ENCODE measurements at regions not wholly inside any gene's neighbourhood (a gene's known extent, or its start where the extent isn't known, plus 50 kb on each side); places are given as distances from the start of the nearest gene placed in this dataset.
"Not testable (repeated sequence)": the region's sequence is repeated elsewhere in the genome, so short reads cannot be mapped to it uniquely, and the experiment has no call there.

DNA sequence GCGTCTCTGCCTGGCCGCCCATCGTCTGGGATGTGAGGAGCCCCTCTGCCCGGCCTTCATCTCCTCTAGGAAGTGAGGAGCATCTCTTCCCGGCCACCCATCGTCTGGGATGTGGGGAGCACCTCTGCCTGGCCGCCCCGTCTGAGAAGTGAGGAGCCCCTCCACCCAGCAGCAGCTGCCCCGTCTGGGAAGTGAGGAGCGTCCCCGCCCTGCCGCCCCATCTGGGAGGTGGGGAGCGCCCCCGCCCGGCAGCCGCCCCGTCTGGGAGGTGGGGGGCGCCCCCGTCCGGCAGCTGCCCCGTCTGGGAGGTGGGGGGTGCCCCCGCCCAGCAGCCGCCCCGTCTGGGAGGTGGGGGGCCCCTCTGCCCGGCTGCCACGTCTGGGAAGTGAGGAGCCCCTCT, 153.7 kb upstream of the MYRIP start:
- not testable (repeated sequence) for DNase-seq (ENCODE audit: low read depth, low spot score)

DNA sequence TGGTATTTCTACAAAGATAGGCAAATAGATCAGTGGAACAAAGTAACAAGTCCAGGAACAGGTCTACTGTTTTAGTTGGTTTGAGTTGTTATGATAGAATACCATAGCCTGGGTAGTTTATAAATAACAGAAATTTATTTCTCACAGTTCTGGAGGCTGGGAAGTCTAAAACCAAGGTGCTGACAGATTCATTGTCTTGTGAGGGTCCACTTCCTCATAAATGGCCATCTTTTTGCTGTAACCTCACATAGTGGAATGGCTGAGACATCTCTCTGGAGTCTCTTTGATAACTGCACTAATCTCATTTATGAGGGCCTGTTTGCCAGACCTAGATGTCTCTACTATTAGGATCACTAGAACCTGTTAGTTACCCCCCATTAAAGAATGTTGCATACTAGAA, 152.3 kb upstream of the MYRIP start:
- no peak for DNase-seq (ENCODE audit: low read depth, low spot score)

DNA sequence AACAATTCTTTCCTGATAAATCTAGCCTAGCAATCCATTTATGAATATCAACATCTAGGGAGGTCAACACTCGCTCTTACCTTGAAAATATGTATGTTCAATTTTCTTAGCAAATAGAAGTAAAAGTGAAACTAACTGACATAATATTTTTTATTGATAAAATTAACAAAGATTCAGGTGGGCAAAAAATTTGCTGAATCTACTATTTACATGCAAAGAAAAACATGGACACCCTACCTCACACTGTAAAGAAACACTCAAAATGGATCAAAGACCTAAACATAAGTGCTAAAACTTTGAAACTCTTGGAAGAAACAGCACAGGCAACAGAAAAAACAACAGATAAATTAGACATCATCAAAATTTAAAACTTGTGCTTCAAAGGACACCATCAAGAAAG, 151.6 kb upstream of the MYRIP start:
- DNase-seq (ENCODE audit: low read depth, low spot score) = no peak

DNA sequence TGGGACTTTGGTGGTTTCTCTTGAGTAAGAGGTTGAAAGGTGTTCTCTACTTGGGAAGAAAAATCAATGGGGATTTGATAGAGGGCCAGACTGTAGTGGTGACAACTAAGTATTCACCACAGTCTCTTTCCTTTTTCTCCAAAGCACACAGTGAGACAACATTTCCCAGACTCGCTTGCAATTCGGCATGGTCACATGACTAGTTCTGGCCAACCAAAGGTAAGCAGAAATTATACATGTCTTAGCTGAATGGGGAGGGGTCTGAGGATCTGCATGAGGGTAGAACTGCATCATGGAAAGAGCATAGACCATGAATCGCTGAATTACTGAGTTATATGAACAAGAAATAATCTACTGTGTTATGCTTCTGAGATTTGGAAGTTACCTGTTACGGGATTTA, 144.5 kb upstream of the MYRIP start:
- DNase-seq (ENCODE audit: low read depth, low spot score) = no peak

DNA sequence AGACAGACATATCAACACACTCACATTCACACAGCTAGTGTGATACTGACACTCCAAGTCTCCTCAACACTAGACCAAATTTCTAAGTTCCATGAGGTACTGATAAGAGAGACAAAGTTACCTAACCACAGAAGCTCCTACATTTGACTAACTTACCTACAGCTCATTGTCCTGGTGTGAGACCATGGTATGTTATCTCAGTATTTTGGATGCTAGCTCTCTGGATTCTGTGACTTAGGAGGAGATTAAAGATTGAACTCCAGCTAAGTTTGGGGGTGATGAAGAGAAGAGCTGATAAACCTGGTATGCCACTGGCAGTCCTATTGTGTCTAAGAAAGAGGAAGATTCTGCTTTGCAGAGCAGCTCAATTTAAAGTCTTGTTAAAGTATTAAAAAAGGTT, 144.0 kb upstream of the MYRIP start:
- DNase-seq (ENCODE audit: low read depth, low spot score) = no peak

DNA sequence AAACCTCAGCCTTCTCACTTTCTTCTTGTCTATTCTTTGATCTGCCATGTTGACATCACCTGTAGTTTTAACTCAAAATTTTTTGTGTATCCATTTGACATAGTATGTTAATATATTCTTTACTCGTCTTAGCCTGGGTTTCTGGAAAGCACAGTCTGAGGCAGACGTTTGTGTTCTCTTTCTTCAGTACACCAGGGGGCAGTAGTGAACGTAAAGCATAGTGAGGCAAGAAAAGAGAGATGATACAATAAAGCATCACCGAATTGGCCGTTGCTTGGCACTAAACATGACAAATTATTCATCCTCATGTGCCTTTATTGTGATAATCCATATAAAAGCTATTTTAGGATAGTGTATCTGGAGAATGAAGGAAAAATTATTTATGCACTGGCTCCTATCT, 141.0 kb upstream of the MYRIP start:
- peak; percentile 5 for DNase-seq (ENCODE audit: low read depth, low spot score)

DNA sequence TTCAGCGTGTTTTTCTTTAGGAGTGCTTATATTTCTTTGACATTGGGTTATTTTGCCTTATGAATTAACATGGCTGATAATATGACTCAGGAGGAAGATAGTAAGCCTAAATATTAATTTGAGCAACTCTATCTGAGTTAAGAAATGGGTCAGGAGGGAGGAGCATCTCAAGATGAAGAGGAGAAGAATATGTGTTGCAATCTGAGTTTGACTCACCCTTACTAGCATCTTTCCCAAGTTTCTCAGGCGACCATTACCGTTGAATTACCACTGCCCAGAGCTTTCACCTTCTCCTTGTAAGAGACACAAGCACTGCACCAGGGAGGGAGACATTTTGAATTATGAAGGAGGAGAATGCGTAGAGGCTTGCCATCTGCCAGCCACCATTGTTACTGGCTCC, 138.3 kb upstream of the MYRIP start:
- no peak for DNase-seq (ENCODE audit: low read depth, low spot score)

DNA sequence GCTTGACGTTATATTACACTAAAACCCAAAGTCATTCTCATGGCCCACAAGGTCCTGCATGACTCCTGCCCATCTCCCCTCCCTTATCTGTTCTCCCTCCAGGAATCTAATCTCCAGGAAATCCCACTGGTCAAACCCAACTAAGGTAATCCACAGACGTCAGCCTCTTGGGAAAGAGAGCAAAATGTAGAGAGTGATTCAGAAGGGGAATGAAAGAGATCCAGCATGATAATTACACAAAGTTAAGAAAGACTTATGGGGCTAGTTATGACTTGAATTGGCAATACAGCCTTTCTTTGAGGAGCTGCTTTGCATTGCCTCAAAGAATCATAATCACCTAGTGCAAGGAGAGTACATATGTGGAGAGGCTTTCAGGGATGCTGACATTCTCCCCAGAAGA, 137.8 kb upstream of the MYRIP start:
- no peak for DNase-seq (ENCODE audit: low read depth, low spot score)

DNA sequence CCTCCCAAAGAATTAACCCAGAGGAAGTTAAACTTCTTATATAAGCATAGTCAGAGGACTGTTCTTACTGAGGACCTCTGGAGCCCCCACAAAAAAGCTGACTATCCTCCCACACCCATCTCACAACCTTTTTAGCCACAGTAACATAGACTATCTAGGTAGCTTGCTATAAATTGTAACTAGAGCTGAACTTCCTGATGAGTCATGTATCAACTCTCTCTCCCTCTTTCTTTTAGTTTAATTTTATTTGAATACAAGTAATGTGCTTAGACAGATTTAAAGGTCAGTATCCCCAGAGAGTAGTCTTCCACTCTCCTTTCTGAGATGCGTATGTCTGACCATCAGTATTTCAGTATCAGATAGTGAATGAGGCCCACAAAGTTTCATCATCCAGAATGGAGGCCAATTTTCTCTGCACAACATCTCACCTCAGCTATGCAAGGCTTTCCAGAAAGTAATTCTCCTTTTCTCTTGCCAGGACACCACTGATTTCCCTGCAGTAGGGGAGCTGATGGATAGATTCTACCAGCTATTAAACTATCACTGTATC, 104.0 kb upstream of the MYRIP start:
- DNase-seq (ENCODE audit: low read depth, low spot score) = no peak

DNA sequence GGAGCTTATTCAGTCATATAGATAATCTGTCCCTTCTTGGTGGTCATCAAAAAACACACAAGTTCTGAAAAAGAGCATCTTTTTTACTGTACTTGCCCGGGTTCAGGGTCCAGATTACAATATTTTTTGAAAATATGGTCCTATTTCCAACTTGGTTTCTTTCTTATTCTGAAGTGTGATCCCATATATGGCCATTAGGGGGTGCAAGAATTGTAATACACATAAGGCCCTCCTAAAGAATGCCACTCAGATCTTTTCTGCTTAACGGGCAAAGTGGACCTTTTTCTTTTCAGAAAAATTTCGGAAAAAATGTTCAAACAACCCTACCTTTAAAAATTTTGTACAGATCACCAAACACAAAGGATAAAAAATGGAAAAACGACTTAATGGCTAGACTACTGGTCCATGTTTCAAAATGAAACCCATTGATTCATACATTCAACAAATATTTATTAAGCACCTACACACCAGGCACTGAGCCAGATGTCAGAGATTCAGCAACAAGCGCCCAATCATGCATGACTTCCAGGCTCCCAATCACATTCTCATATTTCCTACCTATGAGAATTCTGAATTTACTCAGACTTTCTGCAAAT, 102.0 kb upstream of the MYRIP start:
- DNase-seq (ENCODE audit: low read depth, low spot score) = no peak

DNA sequence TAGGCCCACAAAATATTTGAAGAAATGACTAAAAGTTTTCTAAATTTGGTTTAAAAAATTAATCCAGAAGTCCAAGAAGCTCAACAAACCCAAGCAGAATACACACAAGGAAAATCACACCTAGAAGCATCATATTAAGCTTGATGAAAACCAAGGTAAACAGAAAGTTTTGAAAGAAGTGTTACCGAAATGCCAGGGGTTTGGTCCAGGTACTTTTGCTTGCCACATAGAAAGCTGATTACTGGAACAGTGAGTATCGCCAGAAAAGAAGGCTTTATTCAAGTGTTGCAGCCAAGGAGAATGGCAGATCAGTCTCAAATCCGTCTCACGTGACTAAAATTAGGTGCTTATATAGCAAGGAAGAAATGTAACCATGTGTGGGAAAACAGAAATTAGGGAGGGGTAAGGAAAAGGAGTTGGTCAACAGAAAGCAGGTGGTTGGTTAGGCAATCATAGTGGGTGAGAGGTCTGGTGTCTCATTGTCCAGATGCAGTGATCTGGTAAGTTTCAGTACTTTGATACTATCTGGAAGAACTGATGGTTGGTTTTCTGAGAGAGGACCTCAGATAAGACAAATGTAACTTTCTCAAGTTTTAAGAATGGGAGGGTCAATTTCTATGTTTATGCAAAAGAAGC, 96.9 kb upstream of the MYRIP start:
- no peak for DNase-seq (ENCODE audit: low read depth, low spot score)

DNA sequence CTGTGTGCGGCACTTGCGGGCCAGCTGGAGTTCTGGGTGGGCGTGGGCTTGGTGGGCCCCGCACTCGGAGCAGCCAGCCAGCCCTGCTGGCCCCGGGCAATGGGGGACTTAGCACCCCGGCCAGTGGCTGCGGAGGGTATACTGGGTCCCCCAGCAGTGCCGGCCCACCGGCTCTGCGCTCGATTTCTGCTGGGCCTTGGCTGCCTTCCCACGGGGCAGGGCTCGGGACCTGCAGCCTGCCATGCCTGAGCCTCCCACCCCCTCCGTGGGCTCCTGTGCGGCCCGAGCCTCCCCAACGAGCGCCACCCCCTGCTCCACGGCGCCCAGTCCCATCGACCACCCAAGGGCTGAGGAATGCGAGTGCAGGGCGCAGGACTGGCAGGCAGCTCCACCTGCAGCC, 96.1 kb upstream of the MYRIP start:
- not testable (repeated sequence) for DNase-seq (ENCODE audit: low read depth, low spot score)

DNA sequence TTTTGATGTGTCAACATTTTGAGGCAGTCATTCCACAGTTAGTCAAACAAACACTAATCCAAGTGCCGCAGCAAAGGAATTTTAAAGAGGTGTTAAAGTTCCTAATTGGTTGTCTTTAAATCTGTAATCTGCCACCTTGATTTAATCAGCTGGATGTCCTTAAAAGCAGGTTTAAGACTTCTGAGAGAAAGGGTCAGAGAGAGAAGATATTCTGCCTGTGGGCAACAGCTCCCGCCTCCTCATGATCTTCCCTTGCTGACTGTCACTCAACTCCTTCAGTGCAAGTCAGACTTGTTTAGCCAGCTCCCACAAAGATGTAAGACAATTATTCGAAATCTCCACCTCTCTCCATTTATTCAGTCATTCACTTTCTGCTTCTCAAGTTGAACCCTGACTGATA, 92.6 kb upstream of the MYRIP start:
- no peak for DNase-seq (ENCODE audit: low read depth, low spot score)

DNA sequence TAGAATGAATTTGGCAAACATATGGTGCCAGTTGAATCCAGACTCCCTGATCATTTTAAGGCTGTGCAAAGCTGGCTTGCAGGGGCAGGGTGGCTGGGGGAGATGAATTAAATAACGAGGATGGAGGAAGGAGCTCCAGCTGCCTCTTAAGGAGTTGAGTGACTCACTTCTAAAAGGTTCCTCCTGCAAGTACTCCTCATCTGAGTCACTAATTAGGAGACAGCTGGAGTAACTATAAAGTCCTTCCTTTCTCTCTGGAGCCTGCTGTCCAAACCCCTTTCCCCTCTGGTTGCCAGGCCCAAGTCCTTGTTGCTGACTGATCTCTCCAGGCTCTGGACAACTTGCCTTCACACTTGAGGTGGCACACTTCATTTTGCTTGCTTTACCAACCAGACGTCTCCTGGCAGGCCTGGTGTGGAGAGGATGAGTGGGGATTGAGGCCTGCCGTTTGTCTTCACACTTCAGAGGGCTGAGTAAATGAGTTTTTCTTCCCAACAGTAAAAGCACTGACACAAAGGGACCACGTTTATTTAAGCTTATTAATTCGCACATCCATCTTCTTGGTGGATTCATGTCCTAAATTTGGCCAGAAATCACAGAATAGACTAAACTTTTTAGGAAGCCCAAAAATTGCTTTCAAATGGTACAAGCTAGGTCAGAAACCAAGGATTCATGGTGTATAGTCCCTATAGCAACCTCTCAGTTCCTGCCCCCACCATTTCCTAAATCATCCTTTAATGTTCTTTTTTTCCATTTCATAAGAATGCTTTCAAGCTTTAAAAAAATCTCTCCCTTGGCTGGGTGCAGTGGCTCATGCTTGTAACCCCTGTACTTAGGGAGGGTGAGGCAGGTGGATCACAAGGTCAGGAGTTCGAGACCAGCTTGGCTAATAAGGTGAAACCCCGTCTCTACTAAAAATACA, 90.5 kb upstream of the MYRIP start:
- DNase-seq (ENCODE audit: low read depth, low spot score) = no peak

DNA sequence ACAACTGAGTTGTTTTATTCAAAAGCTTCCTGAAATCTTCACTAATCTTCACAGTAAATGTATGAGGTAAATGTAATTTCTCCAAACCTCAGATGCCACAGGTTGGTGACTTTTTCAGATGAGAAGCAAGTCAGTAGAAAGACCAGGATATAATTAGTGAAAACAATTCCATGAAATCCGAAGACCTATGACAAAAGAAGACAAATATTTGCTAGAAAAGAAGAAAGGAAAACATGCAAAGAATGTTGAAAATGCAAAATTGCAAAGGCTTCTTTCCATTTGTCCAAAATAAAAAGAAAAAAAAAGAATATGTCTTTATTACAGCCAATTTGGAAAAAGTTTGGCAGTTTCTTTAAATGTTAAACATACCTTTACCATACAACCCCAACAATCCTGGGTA, 88.3 kb upstream of the MYRIP start:
- DNase-seq (ENCODE audit: low read depth, low spot score) = no peak

DNA sequence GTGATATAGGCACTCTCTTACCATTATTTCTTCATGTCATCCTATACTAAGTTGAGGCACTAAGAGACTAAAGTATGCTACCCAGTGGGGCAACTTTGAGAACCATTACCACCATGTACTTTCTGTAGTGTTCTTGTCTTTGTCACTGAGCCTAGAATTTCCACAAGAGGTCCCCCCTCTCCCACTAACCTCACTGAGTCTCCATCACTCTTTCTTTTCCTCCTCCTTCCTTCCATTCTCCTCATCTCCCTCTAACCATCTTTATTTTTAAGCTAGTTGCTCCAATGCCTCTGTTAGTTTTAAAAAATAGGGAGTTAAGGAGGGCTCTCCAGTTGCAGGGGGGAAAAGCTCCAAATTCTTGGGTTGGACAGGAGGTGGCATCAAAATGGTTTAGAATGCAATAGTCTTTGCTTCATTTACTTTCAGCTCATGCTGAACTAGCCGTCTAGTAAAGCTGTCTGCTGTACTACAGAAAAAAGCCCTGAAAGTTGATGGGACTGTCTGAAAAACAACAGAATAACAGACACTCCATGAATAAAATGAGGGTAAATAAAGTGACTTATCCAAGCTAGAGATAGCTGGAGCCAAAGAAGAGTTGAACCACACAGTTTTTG, 85.1 kb upstream of the MYRIP start:
- no peak for DNase-seq (ENCODE audit: low read depth, low spot score)

DNA sequence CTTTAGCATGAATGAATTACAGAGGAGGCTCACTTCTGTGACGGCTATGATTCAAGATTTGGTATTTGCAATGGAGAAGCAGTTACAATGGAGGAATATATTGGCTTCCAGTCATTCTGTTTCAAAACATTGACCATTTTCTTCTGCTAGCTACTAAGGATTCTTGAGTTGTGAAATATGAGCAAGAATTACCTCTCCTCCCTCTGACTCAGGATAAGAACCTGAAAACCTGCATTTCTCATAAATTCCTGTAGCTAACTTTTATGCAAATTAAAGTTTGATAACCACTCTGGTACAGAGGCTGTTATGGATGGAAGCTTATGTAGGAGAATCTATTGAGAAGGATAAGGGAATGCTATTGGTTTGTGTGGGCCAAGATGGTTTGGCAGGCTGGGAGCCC, 84.1 kb upstream of the MYRIP start:
- no peak for DNase-seq (ENCODE audit: low read depth, low spot score)

DNA sequence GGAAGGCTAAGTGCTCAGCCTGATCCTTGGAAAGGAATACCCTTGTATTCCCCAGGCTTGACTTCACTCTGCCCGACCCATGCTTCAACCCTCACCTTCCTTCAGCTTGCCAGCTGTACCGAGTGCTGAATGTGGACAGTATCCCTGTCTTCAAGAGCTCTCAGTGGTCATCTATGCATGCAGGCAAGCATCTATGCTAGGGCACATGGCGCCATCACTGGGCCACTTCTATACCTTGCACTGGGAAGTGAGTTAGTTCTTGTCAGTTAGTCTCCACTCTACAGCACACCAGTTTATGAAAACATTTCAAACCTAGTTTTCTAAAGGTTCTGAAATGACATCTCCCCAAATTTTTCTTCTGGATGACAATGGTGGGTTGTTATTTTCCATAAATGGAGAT, 82.0 kb upstream of the MYRIP start:
- DNase-seq (ENCODE audit: low read depth, low spot score) = no peak

DNA sequence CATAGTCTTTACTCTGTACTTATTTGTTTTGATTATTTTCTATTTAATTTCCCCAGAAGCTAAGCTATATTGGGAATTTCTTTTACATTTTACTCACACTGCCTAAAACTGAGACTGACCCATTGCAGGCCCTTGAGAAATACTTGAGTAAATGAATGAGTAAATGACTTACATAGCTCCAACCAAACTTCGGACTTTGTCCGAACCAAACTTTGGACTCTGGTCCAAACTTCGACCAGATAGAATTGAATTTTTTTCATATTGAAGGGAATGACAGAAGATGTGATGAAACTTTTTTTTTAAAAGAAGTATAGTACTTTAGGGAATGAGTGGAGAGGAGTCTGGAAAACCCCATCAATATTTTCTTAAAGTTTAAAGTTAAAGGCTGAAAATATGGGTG, 75.6 kb upstream of the MYRIP start:
- DNase-seq (ENCODE audit: low read depth, low spot score) = no peak

DNA sequence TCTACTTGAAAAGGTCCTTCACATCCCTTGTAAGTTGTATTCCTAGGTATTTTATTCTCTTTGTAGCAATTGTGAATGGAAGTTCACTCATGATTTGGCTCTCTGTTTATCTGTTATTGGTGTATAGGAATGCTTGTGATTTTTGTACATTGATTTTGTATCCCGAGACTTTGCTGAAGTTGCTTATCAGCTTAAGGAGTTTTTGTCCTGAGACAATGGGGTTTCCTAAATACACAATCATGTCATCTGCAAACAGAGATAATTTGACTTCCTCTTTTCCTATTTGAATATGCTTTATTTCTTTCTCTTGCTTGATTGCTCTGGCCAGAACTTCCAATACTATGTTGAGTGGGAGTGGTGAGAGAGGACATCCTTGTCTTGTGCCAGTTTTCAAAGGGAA, 69.8 kb upstream of the MYRIP start:
- DNase-seq (ENCODE audit: low read depth, low spot score) = not testable (repeated sequence)

DNA sequence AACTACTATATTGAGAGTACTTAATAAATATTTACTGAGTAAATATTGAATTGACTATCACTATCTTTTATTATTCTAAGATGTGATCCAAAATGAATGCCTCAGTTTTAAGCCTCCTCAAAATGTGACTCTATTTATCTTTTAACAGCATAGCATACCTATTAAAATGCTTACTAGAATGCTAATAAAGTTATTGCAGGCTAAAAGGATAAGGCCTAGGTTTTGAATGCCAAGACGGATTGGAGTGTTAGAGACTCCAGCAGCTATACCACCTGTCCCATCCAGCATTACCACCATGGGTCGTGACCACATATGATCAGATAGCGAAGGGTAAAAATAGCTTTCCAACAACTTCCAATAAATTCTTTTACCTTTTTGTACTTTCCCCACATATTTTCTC, 64.7 kb upstream of the MYRIP start:
- DNase-seq (ENCODE audit: low read depth, low spot score) = no peak

DNA sequence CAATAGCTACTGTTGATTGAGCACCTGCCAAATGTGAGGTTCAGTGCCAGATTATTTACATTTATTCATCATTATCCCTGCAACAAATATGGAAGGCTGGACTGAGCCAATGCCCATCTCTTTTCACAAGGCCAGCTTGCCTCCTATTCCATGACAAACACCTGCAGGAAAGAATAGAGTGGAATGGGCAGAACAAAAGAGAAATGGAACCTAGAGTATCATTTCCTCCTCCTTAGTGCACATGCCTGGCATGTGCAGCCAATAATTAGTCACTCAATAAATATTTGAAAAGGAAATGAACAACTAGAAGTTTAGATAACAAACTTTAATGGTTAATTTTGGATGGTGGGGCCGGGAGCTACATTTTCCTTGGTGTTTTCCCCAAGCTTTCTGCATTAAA, 61.4 kb upstream of the MYRIP start:
- no peak for DNase-seq (ENCODE audit: low read depth, low spot score)

Measured in iPS DF 19.7 (cell line).